Astrocyte (in vitro differentiated cells and primary cell): ENCODE measurements at regions not wholly inside any gene's neighbourhood (a gene's known extent, or its start where the extent isn't known, plus 50 kb on each side); places are given as distances from the start of the nearest gene placed in this dataset.
A peak's percentile ranks its signal among the peaks of the same experiment; 100 is the strongest.

Experiments used
- DNase-seq: peaks from one replicate; pipeline ENCODE4 v3.0.0-alpha.2; 2010; ENCODE audit warnings: low read depth
- FAIRE-seq: peaks from 2 replicates; lab custom pipeline; 2011; peaks lifted over from hg19 to GRCh38; lab: Jason Lieb, UNC
- H2AFZ ChIP-seq: 2 replicates; pipeline ENCODE4 v1.6.0; 2012; ENCODE audit warnings: low read depth, low read length, inconsistent platforms
- H3K27ac ChIP-seq: 2 replicates; pipeline ENCODE4 v1.5.1; 2011; ENCODE audit warnings: low read depth, low read length, inconsistent platforms
- H3K27me3 ChIP-seq: 2 replicates; pipeline ENCODE4 v1.6.0; 2011; ENCODE audit warnings: low read length, inconsistent platforms; ENCODE audit not compliant: insufficient read depth
- H3K36me3 ChIP-seq: 2 replicates; pipeline ENCODE4 v1.5.1; 2011; ENCODE audit warnings: low read length, inconsistent platforms; ENCODE audit not compliant: insufficient read depth
- H3K4me1 ChIP-seq: 2 replicates; pipeline ENCODE4 v1.5.1; 2011; ENCODE audit warnings: low read length, inconsistent platforms; ENCODE audit not compliant: insufficient read depth
- H3K4me2 ChIP-seq: 2 replicates; pipeline ENCODE4 v1.6.0; 2012; ENCODE audit warnings: low read length, inconsistent platforms
- H3K4me3 ChIP-seq: 2 replicates; pipeline ENCODE4 v1.5.1; 2011; ENCODE audit warnings: low read depth, mild to moderate bottlenecking, low read length, inconsistent platforms; ENCODE audit not compliant: insufficient read depth
- H3K79me2 ChIP-seq: 2 replicates; pipeline ENCODE4 v1.6.0; 2012; ENCODE audit warnings: mild to moderate bottlenecking, low read length, inconsistent platforms; ENCODE audit not compliant: insufficient read depth
- H3K9ac ChIP-seq: 2 replicates; pipeline ENCODE4 v1.6.0; 2012; ENCODE audit warnings: mild to moderate bottlenecking, low read length, inconsistent platforms
- H3K9me3 ChIP-seq: 2 replicates; pipeline ENCODE4 v1.5.1; 2012; ENCODE audit warnings: low read depth, mild to moderate bottlenecking, low read length, inconsistent platforms; ENCODE audit not compliant: insufficient read depth
- H4K20me1 ChIP-seq: 2 replicates; pipeline ENCODE4 v1.6.0; 2012; ENCODE audit warnings: low read length, inconsistent platforms; ENCODE audit not compliant: insufficient read depth
- H3K27ac Mint-ChIP-seq: one replicate; pipeline ENCODE4 v1.8.0; 2021; ENCODE audit warnings: mild to moderate bottlenecking, mixed read lengths; ENCODE audit not compliant: unreplicated experiment
- H3K27me3 Mint-ChIP-seq: one replicate; pipeline ENCODE4 v1.8.0; 2021; ENCODE audit warnings: low read depth, mixed read lengths; ENCODE audit not compliant: unreplicated experiment
- H3K36me3 Mint-ChIP-seq: one replicate; pipeline ENCODE4 v1.8.0; 2021; ENCODE audit warnings: low read depth, mixed read lengths; ENCODE audit not compliant: unreplicated experiment
- H3K4me1 Mint-ChIP-seq: one replicate; pipeline ENCODE4 v1.8.0; 2021; ENCODE audit warnings: low read depth, mixed read lengths; ENCODE audit not compliant: unreplicated experiment
- H3K4me3 Mint-ChIP-seq: one replicate; pipeline ENCODE4 v1.8.0; 2021; ENCODE audit warnings: mild to moderate bottlenecking, moderate library complexity, mixed read lengths; ENCODE audit not compliant: unreplicated experiment
- H3K9me3 Mint-ChIP-seq: one replicate; pipeline ENCODE4 v1.8.0; 2021; ENCODE audit warnings: mild to moderate bottlenecking, mixed read lengths; ENCODE audit not compliant: unreplicated experiment
- CTCF ChIP-seq: IDR thresholded peaks from 2 replicates; pipeline ENCODE4 v1.5.1; 2011; ENCODE audit warnings: low read depth, mild to moderate bottlenecking, inconsistent platforms, low read length, moderate library complexity; ENCODE audit not compliant: insufficient read depth
- EZH2 ChIP-seq: IDR thresholded peaks from 2 replicates; pipeline ENCODE4 v1.6.1; 2012; ENCODE audit warnings: mild to moderate bottlenecking, low read length, inconsistent platforms; ENCODE audit not compliant: insufficient read depth

- Mint-ChIP-seq H3K27me3 (peaks cover 13% of the 10 kb centered on the region), H3K4me1 (peaks cover 17% of the 10 kb centered on the region), H3K4me3 (peak overlapping the region; percentile 11), H3K36me3 (peaks cover 5% of the 10 kb centered on the region), H3K27ac (peak overlapping the region; percentile 89), H3K9me3 (peaks cover 5% of the 10 kb centered on the region)
- Histone ChIP-seq H3K79me2 (no peaks in the 10 kb centered on the region), H3K27ac (no peak overlapping the region), H3K9ac (no peak overlapping the region), H4K20me1 (no peaks in the 10 kb centered on the region), H3K9me3 (no peaks in the 10 kb centered on the region), H3K36me3 (no peaks in the 10 kb centered on the region), H3K27me3 (peaks cover 9% of the 10 kb centered on the region), H3K4me3 (no peak overlapping the region), H3K4me2 (no peak overlapping the region), H2AFZ (no peak overlapping the region), H3K4me1 (peaks cover 6% of the 10 kb centered on the region)
- no peak for FAIRE-seq
- peak; percentile 27 for DNase-seq
- no peak for TF ChIP-seq CTCF
- TF ChIP-seq EZH2 = no peak
These were observed 182.1 kb upstream of the SIX2 start for GRCh38 chr2:45191146-45191863.

GRCh38 chr2:45190481-45190942, 181.3 kb upstream of the SIX2 start:
- peak; percentile 48 for DNase-seq
- Mint-ChIP-seq H3K9me3 (peaks cover 5% of the 10 kb centered on the region), H3K36me3 (peaks cover 5% of the 10 kb centered on the region), H3K27ac (peak overlapping the region; percentile 89), H3K4me3 (no peak overlapping the region), H3K4me1 (peaks cover 17% of the 10 kb centered on the region), H3K27me3 (peaks cover 13% of the 10 kb centered on the region)
- Histone ChIP-seq H3K27ac (no peak overlapping the region), H3K27me3 (peaks cover 9% of the 10 kb centered on the region), H3K4me1 (peaks cover 6% of the 10 kb centered on the region), H3K9me3 (no peaks in the 10 kb centered on the region), H3K36me3 (no peaks in the 10 kb centered on the region), H3K4me3 (no peak overlapping the region), H4K20me1 (no peaks in the 10 kb centered on the region), H3K4me2 (no peak overlapping the region), H2AFZ (no peak overlapping the region), H3K9ac (no peak overlapping the region), H3K79me2 (no peaks in the 10 kb centered on the region)
- no peak for FAIRE-seq
- TF ChIP-seq CTCF = no peak
- no peak for TF ChIP-seq EZH2

- Histone ChIP-seq H3K4me2 (peak overlapping the region; percentile 39), H3K36me3 (no peaks in the 10 kb centered on the region), H3K27me3 (peaks cover 5% of the 10 kb centered on the region), H3K9ac (no peak overlapping the region), H2AFZ (no peak overlapping the region), H3K4me1 (peaks cover 18% of the 10 kb centered on the region), H3K9me3 (no peaks in the 10 kb centered on the region), H3K79me2 (no peaks in the 10 kb centered on the region), H3K27ac (peak overlapping the region; percentile 2), H3K4me3 (no peak overlapping the region), H4K20me1 (no peaks in the 10 kb centered on the region)
- H3K36me3 Mint-ChIP-seq = peaks cover 3% of the 10 kb centered on the region
- H3K4me3 Mint-ChIP-seq = no peak overlapping the region
- peak; percentile 83 for DNase-seq
- peaks cover 21% of the 10 kb centered on the region for H3K4me1 Mint-ChIP-seq
- H3K27ac Mint-ChIP-seq = peak overlapping the region; percentile 35
- H3K27me3 Mint-ChIP-seq = peaks cover 5% of the 10 kb centered on the region
- peak; percentile 99 for FAIRE-seq
- TF ChIP-seq EZH2 (no peak), CTCF (no peak)
- H3K9me3 Mint-ChIP-seq = peaks cover 2% of the 10 kb centered on the region
These were observed 175.4 kb upstream of the SIX2 start for GRCh38 chr2:45184606-45185005.
